H1 (cell line): ENCODE measurements at regions not wholly inside any gene's neighbourhood (a gene's known extent, or its start where the extent isn't known, plus 50 kb on each side); places are given as distances from the start of the nearest gene placed in this dataset.

Experiments
- CTCF ChIA-PET: fragments of 300-600 bp; sonication (Branson Sonifier 250); formaldehyde crosslinking; loops from one replicate; lab custom pipeline; 2021; ENCODE audit not compliant: partially characterized antibody; lab: Charles Lee
- POLR2A ChIA-PET: fragments of 300-600 bp; sonication (Branson Sonifier 250); formaldehyde crosslinking; loops from one replicate; lab custom pipeline; 2021; ENCODE audit warnings: inconsistent platforms; ENCODE audit not compliant: partially characterized antibody; lab: Charles Lee
- DNase-seq, 2 experiments: peaks; one replicate each; pipeline versions ENCODE4 v3.0.0 to v3.0.0-alpha.2; 2010 to 2022; ENCODE audit warnings: low spot score in 2 of 2, low read depth in 1 of 2, mixed read lengths in 1 of 2
- FAIRE-seq: peaks from 2 replicates; lab custom pipeline; 2011; peaks lifted over from hg19 to GRCh38; lab: Jason Lieb, UNC
- H2AFZ ChIP-seq: 2 replicates; pipeline ENCODE4 v1.8.1; 2012; ENCODE audit warnings: low read length, inconsistent platforms
- H2AK5ac ChIP-seq: 2 replicates; pipeline ENCODE4 v1.6.1; 2013; ENCODE audit warnings: low read depth, low read length
- H2BK120ac ChIP-seq: replicated peaks from 2 replicates; pipeline ENCODE3; 2013; ENCODE audit warnings: low read depth, low read length, inconsistent platforms
- H2BK12ac ChIP-seq: 2 replicates; pipeline ENCODE4 v1.6.1; 2013; ENCODE audit warnings: low read depth, low read length
- H2BK15ac ChIP-seq: 2 replicates; pipeline ENCODE4 v1.6.1; 2013; ENCODE audit warnings: low read length
- H2BK20ac ChIP-seq: 2 replicates; pipeline ENCODE4 v1.6.1; 2013; ENCODE audit warnings: low read length
- H2BK5ac ChIP-seq: 2 replicates; pipeline ENCODE4 v1.6.1; 2013; ENCODE audit warnings: low read depth, low read length
- H3K14ac ChIP-seq: 2 replicates; pipeline ENCODE4 v1.6.1; 2013; ENCODE audit warnings: inconsistent platforms; ENCODE audit not compliant: insufficient read length
- H3K18ac ChIP-seq: 2 replicates; pipeline ENCODE4 v1.6.1; 2013; ENCODE audit warnings: low read length; ENCODE audit errors: extremely low read depth
- H3K23ac ChIP-seq: 2 replicates; pipeline ENCODE4 v1.6.1; 2013; ENCODE audit warnings: inconsistent platforms; ENCODE audit not compliant: insufficient read length
- H3K23me2 ChIP-seq: 2 replicates; pipeline ENCODE4 v1.6.1; 2013; ENCODE audit warnings: low read depth, low read length
- H3K27ac ChIP-seq: 2 replicates; pipeline ENCODE4 v1.6.1; 2011; ENCODE audit warnings: low read depth, low read length, inconsistent platforms
- H3K27me3 ChIP-seq, 4 experiments: replicated peaks in 1 of 4; 1 replicate in 1 of 4; 2 replicates in 3 of 4; pipeline versions ENCODE4 v1.6.1 to v1.8.1; 2011 to 2013; ENCODE audit warnings: low read length in 3 of 4, mild to moderate bottlenecking in 3 of 4, inconsistent platforms in 2 of 4, mixed read lengths in 2 of 4, moderate library complexity in 1 of 4; ENCODE audit not compliant: control insufficient read depth in 3 of 4, insufficient read depth in 3 of 4; ENCODE audit errors: extremely low read depth in 1 of 4
- H3K36me3 ChIP-seq, 4 experiments: 2 replicates each; pipeline versions ENCODE4 v1.6.1 to v1.8.1; 2011 to 2013; ENCODE audit warnings: mild to moderate bottlenecking in 4 of 4, low read length in 3 of 4, moderate library complexity in 2 of 4, control low read depth in 1 of 4, inconsistent platforms in 1 of 4; ENCODE audit not compliant: insufficient read depth in 4 of 4, control insufficient read depth in 2 of 4
- H3K4ac ChIP-seq: replicated peaks from 2 replicates; pipeline ENCODE3; 2013; ENCODE audit warnings: low read length, low read depth, mixed read lengths, inconsistent platforms; ENCODE audit not compliant: insufficient read length
- H3K4me1 ChIP-seq, 4 experiments: replicated peaks in 1 of 4; 1 replicate in 1 of 4; 2 replicates in 3 of 4; pipeline versions ENCODE4 v1.6.1 to v1.8.1; 2011 to 2013; ENCODE audit warnings: low read length in 3 of 4, inconsistent platforms in 2 of 4, mixed read lengths in 1 of 4; ENCODE audit not compliant: insufficient read depth in 4 of 4, control insufficient read depth in 3 of 4
- H3K4me2 ChIP-seq, 2 experiments: 2 replicates each; pipeline versions ENCODE4 v1.6.1 to v1.8.1; 2011 to 2013; ENCODE audit warnings: low read depth in 2 of 2, low read length in 2 of 2, control low read depth in 1 of 2, inconsistent platforms in 1 of 2, mild to moderate bottlenecking in 1 of 2; ENCODE audit not compliant: insufficient read depth in 1 of 2
- H3K4me3 ChIP-seq, 4 experiments: fragments of 200-600, 300-600 bp in 1 of 4; sonication (generic), shearing (Covaris generic), sonication (Bioruptor Twin) in 1 of 4; 2 replicates each; pipeline versions ENCODE4 v1.5.1 to v1.8.1; 2011 to 2016; ENCODE audit warnings: low read length in 4 of 4, low read depth in 3 of 4, control low read depth in 2 of 4, inconsistent platforms in 2 of 4, mild to moderate bottlenecking in 2 of 4, mixed read lengths in 1 of 4, moderate library complexity in 1 of 4; ENCODE audit not compliant: insufficient read depth in 2 of 4; ENCODE audit errors: extremely low read depth in 1 of 4
- H3K56ac ChIP-seq: replicated peaks from 2 replicates; pipeline ENCODE3; 2013; ENCODE audit warnings: low read depth, mild to moderate bottlenecking, mixed read lengths, low read length, inconsistent platforms; ENCODE audit not compliant: insufficient read length
- H3K79me1 ChIP-seq: 2 replicates; pipeline ENCODE4 v1.6.1; 2013; ENCODE audit warnings: low read depth, low read length, control low read depth
- H3K79me2 ChIP-seq, 2 experiments: 2 replicates each; pipeline versions ENCODE4 v1.6.1 to v1.8.1; 2012 to 2013; ENCODE audit warnings: low read length in 2 of 2, mild to moderate bottlenecking in 2 of 2, inconsistent platforms in 1 of 2; ENCODE audit not compliant: insufficient read depth in 2 of 2, control insufficient read depth in 1 of 2
- H3K9ac ChIP-seq, 4 experiments: replicated peaks in 1 of 4; 1 replicate in 1 of 4; 2 replicates in 3 of 4; pipeline versions ENCODE4 v1.6.1 to v1.8.1; 2011 to 2013; ENCODE audit warnings: low read depth in 3 of 4, low read length in 3 of 4, control low read depth in 2 of 4, mild to moderate bottlenecking in 2 of 4, moderate library complexity in 2 of 4, inconsistent platforms in 1 of 4; ENCODE audit errors: extremely low read depth in 1 of 4
- H3K9me3 ChIP-seq, 2 experiments: 2 replicates each; pipeline versions ENCODE4 v1.6.1 to v1.8.1; 2012 to 2013; ENCODE audit warnings: mild to moderate bottlenecking in 2 of 2, moderate library complexity in 2 of 2, control low read depth in 1 of 2, inconsistent platforms in 1 of 2, low read depth in 1 of 2, low read length in 1 of 2, mixed read lengths in 1 of 2; ENCODE audit not compliant: insufficient read depth in 2 of 2
- H4K20me1 ChIP-seq, 2 experiments: replicated peaks in 1 of 2; 2 replicates each; pipeline versions ENCODE3 to v1.8.1; 2011 to 2013; ENCODE audit warnings: inconsistent platforms in 2 of 2, low read length in 2 of 2, mild to moderate bottlenecking in 1 of 2; ENCODE audit not compliant: insufficient read depth in 2 of 2, control insufficient read depth in 1 of 2
- H4K5ac ChIP-seq: 2 replicates; pipeline ENCODE4 v1.6.1; 2013; ENCODE audit warnings: low read length, low read depth, mixed read lengths, inconsistent platforms; ENCODE audit not compliant: insufficient read length
- H4K8ac ChIP-seq: 2 replicates; pipeline ENCODE4 v1.8.0; 2013; ENCODE audit warnings: mild to moderate bottlenecking, moderate library complexity, low read length, inconsistent platforms; ENCODE audit not compliant: insufficient read depth; ENCODE audit errors: extremely low read depth
- H4K91ac ChIP-seq: replicated peaks from 2 replicates; pipeline ENCODE3; 2013; ENCODE audit warnings: low read length, mixed read lengths, inconsistent platforms; ENCODE audit not compliant: insufficient read length
- BCL11A ChIP-seq, 2 experiments: IDR thresholded peaks; one replicate each; pipeline ENCODE4 v1.6.1; 2011; ENCODE audit warnings: low read depth in 2 of 2, low read length in 2 of 2, mild to moderate bottlenecking in 2 of 2
- CBX8 ChIP-seq: fragments of 300-800, 300-1000 bp; sonication (generic); IDR thresholded peaks from 2 replicates; pipeline ENCODE4 v1.7.1; 2016; ENCODE audit warnings: low read depth, low read length, borderline replicate concordance
- CEBPB ChIP-seq: IDR thresholded peaks from 2 replicates; pipeline ENCODE4 v1.6.1; 2012; ENCODE audit warnings: low read depth, low read length
- JUND ChIP-seq: IDR thresholded peaks from 2 replicates; pipeline ENCODE4 v1.6.1; 2011; ENCODE audit warnings: mild to moderate bottlenecking, improper control_type of control experiment, low read length
- KDM1A ChIP-seq: fragments of 200-600, 300-600 bp; sonication (generic); IDR thresholded peaks from 2 replicates; pipeline ENCODE4 v1.7.1; 2016; ENCODE audit warnings: mild to moderate bottlenecking, low read length, borderline replicate concordance
- KDM4A ChIP-seq: IDR thresholded peaks from one replicate; pipeline ENCODE4 v1.7.1; 2012; ENCODE audit warnings: low read depth, mild to moderate bottlenecking, moderate library complexity, low read length, inconsistent platforms; ENCODE audit not compliant: severe bottlenecking
- POLR2AphosphoS5 ChIP-seq: IDR thresholded peaks from 2 replicates; pipeline ENCODE4 v1.6.1; 2011; ENCODE audit warnings: low read depth, low read length
- RBBP5 ChIP-seq: IDR thresholded peaks from 2 replicates; pipeline ENCODE4 v1.7.1; 2012; ENCODE audit warnings: low read depth, mild to moderate bottlenecking, inconsistent platforms, low read length, moderate library complexity, borderline replicate concordance
- SIN3A ChIP-seq, 2 experiments: IDR thresholded peaks in 1 of 2; conservative IDR thresholded peaks in 1 of 2; 2 replicates each; pipeline ENCODE4 v1.6.1; 2011 to 2012; ENCODE audit warnings: low read length in 2 of 2, improper control_type of control experiment in 1 of 2, low read depth in 1 of 2, mild to moderate bottlenecking in 1 of 2
- SIRT6 ChIP-seq: IDR thresholded peaks from one replicate; pipeline ENCODE4 v1.7.1; 2012; ENCODE audit warnings: low read length, inconsistent platforms
- SP2 ChIP-seq: IDR thresholded peaks from 2 replicates; pipeline ENCODE4 v1.6.1; 2012; ENCODE audit warnings: mild to moderate bottlenecking, low read length, inconsistent platforms
- SUZ12 ChIP-seq: fragments of 200-600 bp; sonication (generic); IDR thresholded peaks from 2 replicates; pipeline ENCODE4 v1.6.1; 2012; ENCODE audit warnings: mild to moderate bottlenecking, inconsistent platforms, low read length, moderate library complexity, mixed read lengths
- TAF1 ChIP-seq: IDR thresholded peaks from 2 replicates; pipeline ENCODE4 v1.6.1; 2011; ENCODE audit warnings: mild to moderate bottlenecking, low read depth, low read length
- TCF12 ChIP-seq: IDR thresholded peaks from 2 replicates; pipeline ENCODE4 v1.6.1; 2011; ENCODE audit warnings: low read depth, mild to moderate bottlenecking, low read length
- YY1 ChIP-seq: IDR thresholded peaks from 2 replicates; pipeline ENCODE4 v1.6.1; 2011; ENCODE audit warnings: low read depth, mild to moderate bottlenecking, low read length
- WGBS, 2 experiments: shearing (Covaris generic) in 1 of 2; methylation state at CpG; one replicate each; pipeline versions ENCODE4 v1.1.6 to v1.1.7; 2013 to 2015; ENCODE audit warnings: low lambda C conversion rate in 2 of 2, mixed read lengths in 2 of 2, inconsistent platforms in 1 of 2, low coverage in 1 of 2, missing lambda C conversion rate in 1 of 2; ENCODE audit not compliant: insufficient replicate concordance in 2 of 2, insufficient coverage in 1 of 2, insufficient read length in 1 of 2; ENCODE audit errors: extremely low coverage in 1 of 2, missing lambda C conversion rate in 1 of 2; 5-methylcytosine and 5-hydroxymethylcytosine counted together

- Histone ChIP-seq H3K27me3 (no peaks in the 10 kb centered on the region), H3K23ac (no peak overlapping the region), H4K8ac (no peak overlapping the region), H3K4ac (no peak overlapping the region), H3K9me3 (peaks cover 2 to 7% of the 10 kb centered on the region in 2 experiments; a peak in 1 of 4 replicates), H3K79me2 (no peaks in the 10 kb centered on the region), H4K5ac (no peak overlapping the region), H2BK120ac (no peak overlapping the region), H2AK5ac (no peak overlapping the region), H3K14ac (no peak overlapping the region), H3K27ac (no peak overlapping the region), H4K91ac (no peak overlapping the region), H3K4me3 (no peak overlapping the region), H3K56ac (no peak overlapping the region), H3K36me3 (0 out of 8 replicates have a peak, but pooled peaks cover 0 to 2% (median 0%) of the 10 kb centered on the region in 4 experiments), H2BK15ac (no peak overlapping the region), H2BK5ac (no peak overlapping the region), H3K23me2 (no peaks in the 10 kb centered on the region; the same call in 1 of the 2 replicates), H2AFZ (no peak overlapping the region), H2BK20ac (no peak overlapping the region), H3K9ac (no peak overlapping the region), H3K79me1 (no peaks in the 10 kb centered on the region), H2BK12ac (no peak overlapping the region), H3K4me1 (no peaks in the 10 kb centered on the region), H4K20me1 (no peaks in the 10 kb centered on the region), H3K18ac (no peak overlapping the region), H3K4me2 (no peak overlapping the region)
- FAIRE-seq (no peak), DNase-seq (no peak)
- POLR2A ChIA-PET, result no interaction called here
- CTCF ChIA-PET, result interaction anchor here (0.8 to 1.0 kb wide), 2 partner anchors 20 to 34 kb away, joined by 3 to 4 read pairs; no protein-coding TSS in a partner anchor
- 89% methylated on average over 5 of the region's 5 CpGs; no CpG with 5 or more reads in 1 of the 2 experiments for WGBS, 2 experiments
- no peak for TF ChIP-seq KDM1A
- no peak for TF ChIP-seq CEBPB
- no peak for TF ChIP-seq CBX8
- no peak for TF ChIP-seq TCF12
- no peak for TF ChIP-seq BCL11A (IDR thresholded peaks at IDR 0.05; ENCODE audit: low read depth in 2 of 2, low read length in 2 of 2)
- no peak for TF ChIP-seq SIRT6
- TF ChIP-seq TAF1, result no peak
- TF ChIP-seq SP2, result no peak
- TF ChIP-seq KDM4A, result no peak
- no peak for TF ChIP-seq RBBP5
- TF ChIP-seq POLR2AphosphoS5, result no peak
- no peak for TF ChIP-seq SUZ12
- TF ChIP-seq YY1, result no peak
- no peak for TF ChIP-seq SIN3A (conservative IDR thresholded peaks at IDR 0.05 in 1 of 2, IDR thresholded peaks at IDR 0.05 in 1 of 2; ENCODE audit: low read depth in 1 of 2, low read length in 2 of 2)
- TF ChIP-seq JUND, result no peak
Observed at GRCh38 chr6:164210783-164211182, 796.3 kb downstream of the QKI start.
